ENCODE measurements at regions not wholly inside any gene's neighbourhood (a gene's known extent, or its start where the extent isn't known, plus 50 kb on each side); places are given as distances from the start of the nearest gene placed in this dataset.

GRCh38 chr18:38539856-38540255 is 974.3 kb upstream of the CELF4 start:
- no peak overlapping the region for H2BK5ac ChIP-seq (ENCODE audit: low read depth, low read length, poor library complexity, severe bottlenecking)

DNA sequence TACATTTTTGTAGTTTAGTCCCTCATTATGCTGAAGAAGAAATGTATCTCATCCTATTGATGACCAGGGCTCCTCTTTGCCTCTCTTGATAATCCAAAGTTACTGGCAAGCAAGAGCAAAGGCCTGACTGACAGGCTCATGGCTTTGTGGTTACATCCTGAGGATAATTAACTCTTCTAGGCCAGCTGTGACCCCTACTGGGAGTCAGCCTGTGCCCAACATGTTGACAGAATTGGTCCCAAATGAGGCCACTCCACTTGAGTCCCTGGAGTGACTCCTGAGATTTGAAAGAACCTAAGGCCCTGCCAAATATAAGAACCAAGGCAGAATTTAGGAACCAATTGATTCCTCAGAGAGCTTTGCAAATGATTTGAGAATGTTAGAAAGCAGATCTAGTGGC is 973.8 kb upstream of the CELF4 start:
- Histone ChIP-seq H3K4me1 (ENCODE audit: control insufficient read depth, insufficient read depth, low read depth, low read length) (no peaks in the 10 kb centered on the region), H3K27me3 (ENCODE audit: control insufficient read depth in 1 of 2, insufficient read depth in 1 of 2, low read length in 2 of 2) (no peaks in the 10 kb centered on the region), H3K4me3 (ENCODE audit: insufficient read depth in 1 of 2, low read depth in 1 of 2, low read length in 2 of 2) (no peak overlapping the region)

More at GRCh38 chr18:38539856-38540255, 974.3 kb upstream of the CELF4 start:
- H3K18ac ChIP-seq (ENCODE audit: low read depth in 1 of 2, low read length in 2 of 2): no peak overlapping the region
- no peaks in the 10 kb centered on the region for H3K79me1 ChIP-seq (replicated peaks; ENCODE audit: low read length, poor library complexity, severe bottlenecking)
- no peak overlapping the region for H3K4ac ChIP-seq (ENCODE audit: low read depth in 1 of 2, low read length in 2 of 2)
- H3K9me3 ChIP-seq (ENCODE audit: control insufficient read depth, low read length): peaks cover 13% of the 10 kb centered on the region
- no peaks in the 10 kb centered on the region for H3K27me3 ChIP-seq (ENCODE audit: control insufficient read depth in 1 of 2, insufficient read depth in 1 of 2, low read length in 2 of 2)
- no peak for DNase-seq
- no peak overlapping the region for H2AFZ ChIP-seq (ENCODE audit: low read depth, low read length)
- H2AK5ac ChIP-seq (ENCODE audit: low read length, severe bottlenecking): no peak overlapping the region
- H3K36me3 ChIP-seq (ENCODE audit: control insufficient read depth in 1 of 2, insufficient read depth in 2 of 2, low read depth in 1 of 2, low read length in 2 of 2): no peaks in the 10 kb centered on the region
- no peak overlapping the region for H4K8ac ChIP-seq (ENCODE audit: low read length)
- no peak overlapping the region for H2BK15ac ChIP-seq (ENCODE audit: low read depth, poor library complexity, severe bottlenecking)
- H3K23ac ChIP-seq (ENCODE audit: low read length in 2 of 2): no peak overlapping the region
- H4K91ac ChIP-seq (ENCODE audit: low read length): no peak overlapping the region
- no peak overlapping the region for H3K4me3 ChIP-seq (ENCODE audit: insufficient read depth in 1 of 2, low read depth in 1 of 2, low read length in 2 of 2)
- no peak overlapping the region for H3K4me2 ChIP-seq (ENCODE audit: low read length, poor library complexity, severe bottlenecking)
- no peak overlapping the region for H2BK12ac ChIP-seq (ENCODE audit: low read length in 2 of 2)
- no peaks in the 10 kb centered on the region for H3K4me1 ChIP-seq (ENCODE audit: control insufficient read depth, insufficient read depth, low read depth, low read length)
- H3K9ac ChIP-seq (ENCODE audit: low read length): no peak overlapping the region
- no peak overlapping the region for H3K27ac ChIP-seq (ENCODE audit: low read length, poor library complexity, severe bottlenecking)
- H3K14ac ChIP-seq (ENCODE audit: low read length in 2 of 2): no peak overlapping the region
- H2BK120ac ChIP-seq (ENCODE audit: low read depth, low read length): no peak overlapping the region

GRCh38 chr18:38534073-38534472 is 968.5 kb upstream of the CELF4 start:
- Histone ChIP-seq H2AK5ac (ENCODE audit: low read length, severe bottlenecking) (no peak overlapping the region), H2BK5ac (ENCODE audit: low read depth, low read length, poor library complexity, severe bottlenecking) (no peak overlapping the region), H3K27me3 (ENCODE audit: control insufficient read depth in 1 of 2, insufficient read depth in 1 of 2, low read length in 2 of 2) (no peaks in the 10 kb centered on the region), H3K4me3 (ENCODE audit: insufficient read depth in 1 of 2, low read depth in 1 of 2, low read length in 2 of 2) (no peak overlapping the region), H4K91ac (ENCODE audit: low read length) (no peak overlapping the region), H2AFZ (ENCODE audit: low read depth, low read length) (no peak overlapping the region), H2BK15ac (ENCODE audit: low read depth, poor library complexity, severe bottlenecking) (no peak overlapping the region), H3K4me2 (ENCODE audit: low read length, poor library complexity, severe bottlenecking) (no peak overlapping the region), H3K14ac (ENCODE audit: low read length in 2 of 2) (no peak overlapping the region), H3K27ac (ENCODE audit: low read length, poor library complexity, severe bottlenecking) (no peak overlapping the region), H2BK12ac (ENCODE audit: low read length in 2 of 2) (no peak overlapping the region), H3K4me1 (ENCODE audit: control insufficient read depth, insufficient read depth, low read depth, low read length) (no peaks in the 10 kb centered on the region), H3K18ac (ENCODE audit: low read depth in 1 of 2, low read length in 2 of 2) (no peak overlapping the region), H3K23ac (ENCODE audit: low read length in 2 of 2) (no peak overlapping the region), H3K9ac (ENCODE audit: low read length) (no peak overlapping the region), H3K79me1 (replicated peaks; ENCODE audit: low read length, poor library complexity, severe bottlenecking) (no peaks in the 10 kb centered on the region), H3K4ac (ENCODE audit: low read depth in 1 of 2, low read length in 2 of 2) (no peak overlapping the region), H3K36me3 (ENCODE audit: control insufficient read depth in 1 of 2, insufficient read depth in 2 of 2, low read depth in 1 of 2, low read length in 2 of 2) (no peaks in the 10 kb centered on the region), H4K8ac (ENCODE audit: low read length) (no peak overlapping the region), H2BK120ac (ENCODE audit: low read depth, low read length) (no peak overlapping the region), H3K9me3 (ENCODE audit: control insufficient read depth, low read length) (peaks cover 16% of the 10 kb centered on the region)
- no peak for DNase-seq

More for the DNA sequence above, 973.8 kb upstream of the CELF4 start:
- no peak overlapping the region for H3K18ac ChIP-seq (ENCODE audit: low read depth in 1 of 2, low read length in 2 of 2)
- H3K9me3 ChIP-seq (ENCODE audit: control insufficient read depth, low read length): peaks cover 13% of the 10 kb centered on the region
- H3K27ac ChIP-seq (ENCODE audit: low read length, poor library complexity, severe bottlenecking): no peak overlapping the region
- H3K23ac ChIP-seq (ENCODE audit: low read length in 2 of 2): no peak overlapping the region
- no peaks in the 10 kb centered on the region for H3K36me3 ChIP-seq (ENCODE audit: control insufficient read depth in 1 of 2, insufficient read depth in 2 of 2, low read depth in 1 of 2, low read length in 2 of 2)
- no peak overlapping the region for H3K4me2 ChIP-seq (ENCODE audit: low read length, poor library complexity, severe bottlenecking)
- no peak for DNase-seq
- no peak overlapping the region for H2BK120ac ChIP-seq (ENCODE audit: low read depth, low read length)
- H3K14ac ChIP-seq (ENCODE audit: low read length in 2 of 2): no peak overlapping the region
- H3K4ac ChIP-seq (ENCODE audit: low read depth in 1 of 2, low read length in 2 of 2): no peak overlapping the region
- no peak overlapping the region for H2BK15ac ChIP-seq (ENCODE audit: low read depth, poor library complexity, severe bottlenecking)
- no peak overlapping the region for H2AK5ac ChIP-seq (ENCODE audit: low read length, severe bottlenecking)
- H3K9ac ChIP-seq (ENCODE audit: low read length): no peak overlapping the region
- no peak overlapping the region for H4K8ac ChIP-seq (ENCODE audit: low read length)
- no peak overlapping the region for H2BK5ac ChIP-seq (ENCODE audit: low read depth, low read length, poor library complexity, severe bottlenecking)
- H2BK12ac ChIP-seq (ENCODE audit: low read length in 2 of 2): no peak overlapping the region
- H3K79me1 ChIP-seq (replicated peaks; ENCODE audit: low read length, poor library complexity, severe bottlenecking): no peaks in the 10 kb centered on the region
- H4K91ac ChIP-seq (ENCODE audit: low read length): no peak overlapping the region
- no peak overlapping the region for H2AFZ ChIP-seq (ENCODE audit: low read depth, low read length)

DNA sequence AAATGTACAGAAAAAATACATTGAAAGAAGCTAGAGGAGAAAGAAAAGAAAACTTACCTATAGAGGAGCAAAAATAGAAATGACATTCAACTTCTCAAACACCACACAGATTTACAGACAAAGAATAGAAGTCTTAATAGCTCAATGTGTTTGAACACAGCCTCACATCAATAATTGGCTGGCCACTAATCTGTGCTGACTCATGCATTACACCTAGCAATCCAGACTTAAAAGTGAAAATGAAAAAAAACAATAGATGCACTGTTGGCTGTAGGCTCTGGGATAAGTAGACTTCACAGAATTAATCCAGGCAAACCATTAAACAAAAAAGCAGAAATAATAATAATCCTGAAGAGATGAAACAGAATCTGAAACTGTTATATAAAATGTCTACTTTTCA is 961.3 kb upstream of the CELF4 start:
- Histone ChIP-seq H3K79me1 (replicated peaks; ENCODE audit: low read length, poor library complexity, severe bottlenecking) (no peaks in the 10 kb centered on the region), H3K18ac (ENCODE audit: low read depth in 1 of 2, low read length in 2 of 2) (no peak overlapping the region), H2BK120ac (ENCODE audit: low read depth, low read length) (no peak overlapping the region)

More for the DNA sequence above, 961.3 kb upstream of the CELF4 start:
- H3K9ac ChIP-seq (ENCODE audit: low read length): no peak overlapping the region
- H3K23ac ChIP-seq (ENCODE audit: low read length in 2 of 2): no peak overlapping the region
- H4K8ac ChIP-seq (ENCODE audit: low read length): no peak overlapping the region
- no peak overlapping the region for H3K4me3 ChIP-seq (ENCODE audit: insufficient read depth in 1 of 2, low read depth in 1 of 2, low read length in 2 of 2)
- no peak overlapping the region for H2BK15ac ChIP-seq (ENCODE audit: low read depth, poor library complexity, severe bottlenecking)
- H3K4me2 ChIP-seq (ENCODE audit: low read length, poor library complexity, severe bottlenecking): no peak overlapping the region
- H3K9me3 ChIP-seq (ENCODE audit: control insufficient read depth, low read length): no peaks in the 10 kb centered on the region
- no peak overlapping the region for H3K4ac ChIP-seq (ENCODE audit: low read depth in 1 of 2, low read length in 2 of 2)
- H3K27ac ChIP-seq (ENCODE audit: low read length, poor library complexity, severe bottlenecking): no peak overlapping the region
- no peaks in the 10 kb centered on the region for H3K36me3 ChIP-seq (ENCODE audit: control insufficient read depth in 1 of 2, insufficient read depth in 2 of 2, low read depth in 1 of 2, low read length in 2 of 2)
- H3K4me1 ChIP-seq (ENCODE audit: control insufficient read depth, insufficient read depth, low read depth, low read length): no peaks in the 10 kb centered on the region
- DNase-seq: no peak
- H4K91ac ChIP-seq (ENCODE audit: low read length): no peak overlapping the region
- no peak overlapping the region for H2AFZ ChIP-seq (ENCODE audit: low read depth, low read length)
- H2AK5ac ChIP-seq (ENCODE audit: low read length, severe bottlenecking): no peak overlapping the region
- no peaks in the 10 kb centered on the region for H3K27me3 ChIP-seq (ENCODE audit: control insufficient read depth in 1 of 2, insufficient read depth in 1 of 2, low read length in 2 of 2)
- no peak overlapping the region for H2BK5ac ChIP-seq (ENCODE audit: low read depth, low read length, poor library complexity, severe bottlenecking)
- H3K14ac ChIP-seq (ENCODE audit: low read length in 2 of 2): no peak overlapping the region
- no peak overlapping the region for H2BK12ac ChIP-seq (ENCODE audit: low read length in 2 of 2)
